ENCODE measurements at regions not wholly inside any gene's neighbourhood (a gene's known extent, or its start where the extent isn't known, plus 50 kb on each side); places are given as distances from the start of the nearest gene placed in this dataset.

DNA sequence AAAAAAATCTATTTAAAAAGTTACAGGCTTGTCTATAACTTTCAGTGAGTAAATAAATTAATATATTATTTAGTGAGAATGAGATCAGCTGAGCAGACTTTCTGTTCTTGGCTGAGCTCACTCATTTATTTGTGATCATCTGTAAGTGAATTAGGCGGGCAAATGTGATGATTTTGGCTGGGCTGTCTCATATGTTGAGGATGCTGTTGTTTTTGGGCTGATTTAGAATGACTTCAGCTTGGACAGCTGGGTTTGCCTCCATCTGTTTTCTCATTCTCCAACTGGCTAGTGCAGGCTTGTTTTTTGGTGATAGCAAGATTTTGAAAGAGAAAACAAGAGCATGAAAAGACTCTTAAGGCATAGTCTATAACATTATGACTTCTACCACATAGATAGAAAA, 475.8 kb upstream of the OLFM3 start (continued):
- TF ChIP-seq ZNF112 (tag by site-specific recombination; IDR thresholded peaks at IDR 0.05) (no peak), ZIC2 (tag by site-specific recombination; IDR thresholded peaks at IDR 0.05) (no peak), ZBTB17 (tag by site-specific recombination; IDR thresholded peaks at IDR 0.05) (no peak), ZBTB21 (tag by site-specific recombination; IDR thresholded peaks at IDR 0.05) (no peak), ZSCAN4 (tag by site-specific recombination; IDR thresholded peaks at IDR 0.05) (no peak), GLIS1 (tag by site-specific recombination; IDR thresholded peaks at IDR 0.05) (no peak), HIC1 (tag by site-specific recombination; IDR thresholded peaks at IDR 0.05) (no peak), ZNF121 (tag by site-specific recombination; IDR thresholded peaks at IDR 0.05) (no peak), ZNF747 (tag by site-specific recombination; IDR thresholded peaks at IDR 0.05) (no peak), YY1 (tag by site-specific recombination; IDR thresholded peaks at IDR 0.05) (no peak), ZNF23 (tag by site-specific recombination; IDR thresholded peaks at IDR 0.05; ENCODE audit: borderline replicate concordance) (no peak), SETDB1 (IDR thresholded peaks at IDR 0.05; ENCODE audit: insufficient read length, low read length) (no peak)

DNA sequence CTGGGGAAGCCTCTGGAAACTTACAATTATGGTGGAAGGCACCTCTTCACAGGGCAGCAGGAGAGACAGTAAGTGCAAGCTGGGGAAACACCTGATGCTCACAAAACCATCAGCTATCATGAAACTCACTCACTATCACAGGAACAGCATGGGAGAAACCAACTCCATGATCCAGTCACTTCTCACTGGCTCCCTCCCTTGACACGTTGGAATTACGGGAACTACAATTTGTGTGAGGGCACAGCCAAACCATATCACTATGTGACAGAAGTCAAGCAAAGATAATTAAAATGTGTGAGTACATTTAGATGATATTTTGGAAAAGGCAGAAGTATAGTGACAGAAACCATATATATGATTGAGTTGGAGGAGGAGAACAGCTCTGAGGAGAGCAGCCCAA, 474.0 kb upstream of the OLFM3 start:
- ChIA-PET POLR2A (no interaction called here), CTCF (no interaction called here)
- no peaks in the 10 kb centered on the region for H3K36me3 ChIP-seq (ENCODE audit: control insufficient read depth in 2 of 2, insufficient read depth in 1 of 2, low read length in 2 of 2)
- H3K9me3 ChIP-seq (ENCODE audit: control insufficient read depth, insufficient read depth, low read depth, low read length), result no peaks in the 10 kb centered on the region
- no peaks in the 10 kb centered on the region for H3K4me1 ChIP-seq (ENCODE audit: control insufficient read depth, insufficient read depth, low read length)
- no peak overlapping the region for H3K27ac ChIP-seq (ENCODE audit: extremely low read depth, low read depth, low read length)
- TF ChIP-seq YY2 (tag by site-specific recombination; IDR thresholded peaks at IDR 0.05), result no peak
- H3K4me3 ChIP-seq (ENCODE audit: low read depth, low read length), result no peak overlapping the region

DNA sequence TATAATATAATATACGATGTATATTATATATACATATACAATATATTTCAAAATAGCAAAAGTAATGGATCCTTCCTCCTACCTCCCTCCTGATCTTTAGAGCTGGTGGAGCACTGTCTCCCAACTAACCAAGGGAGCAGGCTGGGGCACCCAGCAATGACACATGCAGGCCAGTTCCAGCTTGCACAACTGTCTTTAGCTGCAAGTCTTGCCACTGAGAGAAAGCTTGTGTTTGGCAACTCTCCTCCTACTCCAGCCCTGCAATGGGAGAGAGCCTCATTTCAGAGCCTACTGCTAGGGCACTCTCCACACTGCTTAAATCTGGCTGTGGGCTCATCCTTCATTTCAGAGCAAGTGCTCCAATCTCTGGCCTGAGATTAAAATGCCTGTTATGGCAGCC, 469.8 kb upstream of the OLFM3 start:
- H3K4me3 ChIP-seq (ENCODE audit: low read depth, low read length), result no peak overlapping the region
- TF ChIP-seq KLF9 (tag by site-specific recombination; IDR thresholded peaks at IDR 0.05; ENCODE audit: low read depth), result no peak
- TF ChIP-seq, protein P1, sequence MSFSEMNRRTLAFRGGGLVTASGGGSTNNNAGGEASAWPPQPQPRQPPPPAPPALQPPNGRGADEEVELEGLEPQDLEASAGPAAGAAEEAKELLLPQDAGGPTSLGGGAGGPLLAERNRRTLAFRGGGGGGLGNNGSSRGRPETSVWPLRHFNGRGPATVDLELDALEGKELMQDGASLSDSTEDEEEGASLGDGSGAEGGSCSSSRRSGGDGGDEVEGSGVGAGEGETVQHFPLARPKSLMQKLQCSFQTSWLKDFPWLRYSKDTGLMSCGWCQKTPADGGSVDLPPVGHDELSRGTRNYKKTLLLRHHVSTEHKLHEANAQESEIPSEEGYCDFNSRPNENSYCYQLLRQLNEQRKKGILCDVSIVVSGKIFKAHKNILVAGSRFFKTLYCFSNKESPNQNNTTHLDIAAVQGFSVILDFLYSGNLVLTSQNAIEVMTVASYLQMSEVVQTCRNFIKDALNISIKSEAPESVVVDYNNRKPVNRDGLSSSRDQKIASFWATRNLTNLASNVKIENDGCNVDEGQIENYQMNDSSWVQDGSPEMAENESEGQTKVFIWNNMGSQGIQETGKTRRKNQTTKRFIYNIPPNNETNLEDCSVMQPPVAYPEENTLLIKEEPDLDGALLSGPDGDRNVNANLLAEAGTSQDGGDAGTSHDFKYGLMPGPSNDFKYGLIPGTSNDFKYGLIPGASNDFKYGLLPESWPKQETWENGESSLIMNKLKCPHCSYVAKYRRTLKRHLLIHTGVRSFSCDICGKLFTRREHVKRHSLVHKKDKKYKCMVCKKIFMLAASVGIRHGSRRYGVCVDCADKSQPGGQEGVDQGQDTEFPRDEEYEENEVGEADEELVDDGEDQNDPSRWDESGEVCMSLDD (tag by site-specific recombination; IDR thresholded peaks at IDR 0.05), result no peak
- TF ChIP-seq ZNF112 (tag by site-specific recombination; IDR thresholded peaks at IDR 0.05), result no peak
- no peak for TF ChIP-seq RBAK (tag by site-specific recombination; IDR thresholded peaks at IDR 0.05)
- TF ChIP-seq ZSCAN4 (tag by site-specific recombination; IDR thresholded peaks at IDR 0.05), result no peak
- no peak for TF ChIP-seq PRDM4 (tag by site-specific recombination; IDR thresholded peaks at IDR 0.05)
- POLR2A ChIA-PET, result no interaction called here
- no peaks in the 10 kb centered on the region for H3K4me1 ChIP-seq (ENCODE audit: control insufficient read depth, insufficient read depth, low read length)
- H3K36me3 ChIP-seq (ENCODE audit: control insufficient read depth in 2 of 2, insufficient read depth in 1 of 2, low read length in 2 of 2), result no peaks in the 10 kb centered on the region
- no peak overlapping the region for H3K27ac ChIP-seq (ENCODE audit: extremely low read depth, low read depth, low read length)
- CTCF ChIA-PET, result no interaction called here
- no peaks in the 10 kb centered on the region for H3K9me3 ChIP-seq (ENCODE audit: control insufficient read depth, insufficient read depth, low read depth, low read length)
